HUES48 (cell line): ENCODE measurements at regions not wholly inside any gene's neighbourhood (a gene's known extent, or its start where the extent isn't known, plus 50 kb on each side); places are given as distances from the start of the nearest gene placed in this dataset.

ENCODE experiments used
- H3K27ac ChIP-seq: one replicate; pipeline ENCODE4 v1.7.0; 2013; ENCODE audit warnings: low read depth, low read length, inconsistent platforms
- H3K27me3 ChIP-seq: 2 replicates; pipeline ENCODE4 v1.6.1; 2013; ENCODE audit warnings: mild to moderate bottlenecking, low read length; ENCODE audit not compliant: control insufficient read depth, insufficient read depth
- H3K36me3 ChIP-seq: 2 replicates; pipeline ENCODE4 v1.6.1; 2013; ENCODE audit warnings: low read length; ENCODE audit not compliant: control insufficient read depth, insufficient read depth
- H3K4me1 ChIP-seq: 2 replicates; pipeline ENCODE4 v1.6.1; 2013; ENCODE audit warnings: mild to moderate bottlenecking, low read length; ENCODE audit not compliant: control insufficient read depth, insufficient read depth
- H3K4me3 ChIP-seq: 2 replicates; pipeline ENCODE4 v1.5.1; 2013; ENCODE audit warnings: mild to moderate bottlenecking, low read depth, low read length
- H3K9ac ChIP-seq: 2 replicates; pipeline ENCODE4 v1.6.1; 2013; ENCODE audit warnings: mild to moderate bottlenecking, low read depth, low read length, moderate library complexity
- H3K9me3 ChIP-seq: 2 replicates; pipeline ENCODE4 v1.6.1; 2013; ENCODE audit warnings: low read length; ENCODE audit not compliant: control insufficient read depth, insufficient read depth

- Histone ChIP-seq H3K9me3 (no peaks in the 10 kb centered on the region), H3K4me3 (no peak overlapping the region), H3K27ac (no peak overlapping the region), H3K27me3 (no peaks in the 10 kb centered on the region), H3K36me3 (no peaks in the 10 kb centered on the region), H3K9ac (no peak overlapping the region), H3K4me1 (peaks cover 6% of the 10 kb centered on the region; the same call in 1 of the 2 replicates)
Observed at GRCh38 chr16:73308771-73309170, 260.8 kb upstream of the ZFHX3 start.

GRCh38 chr16:73306901-73307413 lies 259.0 kb upstream of the ZFHX3 start:
- Histone ChIP-seq H3K9me3 (no peaks in the 10 kb centered on the region), H3K9ac (no peak overlapping the region), H3K27me3 (no peaks in the 10 kb centered on the region), H3K36me3 (no peaks in the 10 kb centered on the region), H3K4me1 (peaks cover 6% of the 10 kb centered on the region; the same call in 1 of the 2 replicates), H3K27ac (no peak overlapping the region), H3K4me3 (no peak overlapping the region)

DNA sequence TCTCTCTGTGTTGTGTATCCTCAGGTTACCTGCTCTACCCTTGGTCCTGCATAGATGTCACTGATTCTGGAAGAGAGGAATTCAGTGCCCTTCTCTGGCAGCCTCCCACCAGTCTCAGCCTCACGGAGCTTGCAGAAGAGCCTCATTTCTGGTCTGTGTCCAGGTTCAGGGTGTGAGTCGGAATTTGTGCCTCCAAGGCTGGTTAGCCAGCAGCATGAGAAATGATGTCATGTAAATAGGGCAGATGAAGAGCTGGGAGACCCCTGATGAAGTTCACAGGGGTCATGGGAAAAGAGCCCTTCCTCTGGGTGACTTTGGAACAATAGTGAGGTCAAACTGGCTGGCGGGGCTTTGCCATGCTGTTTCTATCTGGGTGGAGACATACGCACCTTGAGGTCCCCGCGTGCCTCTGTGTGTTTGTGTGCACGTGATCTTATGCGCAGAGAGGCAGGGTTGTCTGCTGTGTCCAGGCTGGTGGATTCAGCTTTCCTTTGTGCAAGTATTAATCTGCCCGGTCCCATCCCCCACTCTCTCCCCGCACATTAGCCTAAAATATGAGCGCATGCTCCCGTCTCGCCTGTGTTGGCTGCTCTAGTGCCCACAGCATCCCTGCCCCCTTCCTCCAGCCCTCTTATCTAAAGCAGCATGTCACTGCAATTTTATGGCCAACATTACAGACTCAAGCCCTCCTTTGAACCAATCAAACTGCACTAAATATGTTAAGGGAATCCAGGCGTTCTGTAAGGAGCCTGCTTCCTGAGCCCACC lies 256.3 kb upstream of the ZFHX3 start:
- Histone ChIP-seq H3K27ac (no peak overlapping the region), H3K27me3 (no peaks in the 10 kb centered on the region), H3K4me1 (peaks cover 8% of the 10 kb centered on the region; the same call in 1 of the 2 replicates), H3K9me3 (no peaks in the 10 kb centered on the region), H3K4me3 (no peak overlapping the region), H3K9ac (no peak overlapping the region), H3K36me3 (no peaks in the 10 kb centered on the region)

DNA sequence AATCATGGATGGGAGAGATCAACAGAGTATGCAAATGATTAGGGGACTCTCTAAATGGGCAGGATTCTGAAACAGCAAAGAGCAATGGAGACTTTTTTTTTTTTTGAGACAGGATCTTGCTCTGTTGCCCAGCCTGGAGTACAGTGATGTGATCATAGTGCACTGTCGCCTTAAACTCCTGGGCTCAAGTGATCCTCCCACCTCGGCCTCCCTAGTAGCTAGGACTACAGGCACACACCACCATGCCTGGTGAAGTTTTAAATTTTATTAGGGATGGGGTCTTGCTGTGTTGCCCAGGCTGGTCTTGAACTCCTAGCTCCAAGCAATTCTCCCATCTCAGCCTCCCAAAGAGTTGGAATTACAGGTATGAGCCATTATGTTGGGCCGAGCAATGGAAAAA lies 255.0 kb upstream of the ZFHX3 start:
- H3K4me3 ChIP-seq = no peak overlapping the region
- H3K9me3 ChIP-seq = no peaks in the 10 kb centered on the region
- no peaks in the 10 kb centered on the region for H3K27me3 ChIP-seq
- no peak overlapping the region for H3K27ac ChIP-seq
- H3K9ac ChIP-seq = no peak overlapping the region
- H3K4me1 ChIP-seq = peaks cover 17% of the 10 kb centered on the region
- H3K36me3 ChIP-seq = no peaks in the 10 kb centered on the region

DNA sequence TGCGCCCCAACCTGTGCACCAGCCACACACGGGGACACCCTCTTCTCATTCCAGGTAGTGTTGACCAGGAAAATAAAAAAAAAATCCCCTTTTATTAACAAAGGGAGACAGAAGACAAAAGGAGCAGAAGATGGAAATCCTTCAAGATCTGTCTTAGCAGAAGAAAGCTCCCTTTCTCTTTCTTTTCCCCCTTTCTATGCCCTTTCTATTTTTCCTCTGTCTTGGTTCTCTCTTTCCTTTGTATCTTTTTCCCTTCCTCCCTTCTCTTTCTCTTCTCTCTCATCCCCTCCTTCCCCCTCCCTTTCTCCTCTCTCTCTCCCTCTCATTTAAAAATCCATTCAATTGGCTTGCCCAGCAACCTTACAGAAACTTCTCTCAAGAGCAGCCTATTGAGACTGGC lies 254.1 kb upstream of the ZFHX3 start:
- Histone ChIP-seq H3K36me3 (no peaks in the 10 kb centered on the region), H3K4me3 (no peak overlapping the region), H3K27me3 (no peaks in the 10 kb centered on the region), H3K9ac (no peak overlapping the region), H3K27ac (no peak overlapping the region), H3K9me3 (no peaks in the 10 kb centered on the region), H3K4me1 (peaks cover 17% of the 10 kb centered on the region)

DNA sequence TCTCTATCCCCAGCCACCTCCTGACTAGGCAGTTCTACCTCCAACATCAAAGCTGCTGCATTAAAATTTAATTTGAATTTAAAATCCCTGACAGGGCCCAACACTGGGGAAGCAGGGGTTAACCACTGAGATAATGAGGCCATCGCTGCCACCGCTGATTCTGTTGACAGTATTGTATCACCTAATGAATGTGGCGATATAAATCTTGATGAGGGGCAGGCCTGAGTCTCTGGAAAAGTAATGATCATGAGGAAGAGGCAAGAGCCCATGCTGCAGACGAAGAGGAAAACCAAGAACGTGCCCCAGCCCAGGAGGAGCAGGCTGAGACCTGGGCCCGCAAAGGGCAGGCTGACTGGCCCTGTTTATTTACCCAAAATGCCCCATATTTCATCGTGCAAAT lies 251.4 kb upstream of the ZFHX3 start:
- Histone ChIP-seq H3K36me3 (no peaks in the 10 kb centered on the region), H3K4me1 (peaks cover 15% of the 10 kb centered on the region), H3K9ac (no peak overlapping the region), H3K27me3 (no peaks in the 10 kb centered on the region), H3K4me3 (no peak overlapping the region), H3K27ac (no peak overlapping the region), H3K9me3 (no peaks in the 10 kb centered on the region)

GRCh38 chr16:73298562-73298961 lies 250.6 kb upstream of the ZFHX3 start:
- H3K4me1 ChIP-seq = peaks cover 11% of the 10 kb centered on the region
- no peaks in the 10 kb centered on the region for H3K9me3 ChIP-seq
- no peaks in the 10 kb centered on the region for H3K36me3 ChIP-seq
- H3K27ac ChIP-seq = no peak overlapping the region
- no peak overlapping the region for H3K9ac ChIP-seq
- no peaks in the 10 kb centered on the region for H3K27me3 ChIP-seq
- no peak overlapping the region for H3K4me3 ChIP-seq

DNA sequence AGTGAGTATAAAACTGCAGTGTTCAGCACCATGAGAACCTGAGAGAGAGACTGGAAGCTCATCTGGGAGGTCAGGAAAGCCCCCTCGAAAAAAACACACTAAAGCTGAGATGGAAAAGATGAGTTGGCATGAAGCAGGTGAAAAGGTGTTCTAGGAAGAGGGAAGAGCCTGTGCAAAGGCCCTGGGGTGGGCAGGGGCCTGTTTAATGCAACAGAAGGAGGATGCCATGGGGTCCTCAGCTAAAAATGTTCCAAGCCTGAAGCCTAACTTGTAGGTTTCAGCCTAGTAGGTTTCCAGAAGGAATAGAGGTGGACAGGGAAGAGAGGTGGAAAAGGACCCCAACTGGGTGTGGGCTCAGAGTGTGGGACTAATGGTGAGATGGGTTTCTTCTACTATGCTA lies 242.3 kb upstream of the ZFHX3 start:
- Histone ChIP-seq H3K4me1 (no peaks in the 10 kb centered on the region), H3K9ac (no peak overlapping the region), H3K27ac (no peak overlapping the region), H3K4me3 (no peak overlapping the region), H3K27me3 (no peaks in the 10 kb centered on the region), H3K9me3 (no peaks in the 10 kb centered on the region), H3K36me3 (no peaks in the 10 kb centered on the region)

GRCh38 chr16:73289232-73289631 lies 241.3 kb upstream of the ZFHX3 start:
- H3K36me3 ChIP-seq = no peaks in the 10 kb centered on the region
- no peaks in the 10 kb centered on the region for H3K4me1 ChIP-seq
- no peaks in the 10 kb centered on the region for H3K27me3 ChIP-seq
- H3K9me3 ChIP-seq = no peaks in the 10 kb centered on the region
- H3K9ac ChIP-seq = no peak overlapping the region
- H3K27ac ChIP-seq = no peak overlapping the region
- H3K4me3 ChIP-seq = no peak overlapping the region

DNA sequence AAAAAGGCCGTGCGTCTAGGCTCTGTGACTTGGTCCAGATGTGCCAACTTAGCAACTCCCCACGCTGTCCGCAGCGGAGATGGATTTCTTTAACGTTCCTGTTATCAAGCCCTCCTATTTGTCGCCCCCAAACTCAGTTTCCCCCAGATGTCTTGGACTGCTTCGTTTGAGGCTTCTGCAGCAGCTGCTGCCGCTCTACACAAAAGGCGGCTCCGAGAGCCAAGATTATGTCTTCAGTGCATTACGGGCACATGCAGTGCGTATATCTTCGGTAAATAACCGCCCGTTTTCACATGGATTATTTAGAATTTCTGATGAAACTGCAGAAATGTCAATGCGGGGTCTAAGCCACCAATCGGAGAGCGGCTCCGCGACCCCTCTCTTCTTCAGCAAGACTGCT lies 240.6 kb upstream of the ZFHX3 start:
- Histone ChIP-seq H3K9ac (no peak overlapping the region), H3K36me3 (no peaks in the 10 kb centered on the region), H3K27me3 (no peaks in the 10 kb centered on the region), H3K9me3 (no peaks in the 10 kb centered on the region), H3K4me1 (no peaks in the 10 kb centered on the region), H3K27ac (no peak overlapping the region), H3K4me3 (no peak overlapping the region)

- Histone ChIP-seq H3K4me3 (no peak overlapping the region), H3K9ac (no peak overlapping the region), H3K27me3 (no peaks in the 10 kb centered on the region), H3K27ac (no peak overlapping the region), H3K36me3 (no peaks in the 10 kb centered on the region), H3K4me1 (no peaks in the 10 kb centered on the region), H3K9me3 (no peaks in the 10 kb centered on the region)
Observed at GRCh38 chr16:73287859-73288405, 240.0 kb upstream of the ZFHX3 start.
